ENCODE measurements at regions not wholly inside any gene's neighbourhood (a gene's known extent, or its start where the extent isn't known, plus 50 kb on each side); places are given as distances from the start of the nearest gene placed in this dataset.

DNA sequence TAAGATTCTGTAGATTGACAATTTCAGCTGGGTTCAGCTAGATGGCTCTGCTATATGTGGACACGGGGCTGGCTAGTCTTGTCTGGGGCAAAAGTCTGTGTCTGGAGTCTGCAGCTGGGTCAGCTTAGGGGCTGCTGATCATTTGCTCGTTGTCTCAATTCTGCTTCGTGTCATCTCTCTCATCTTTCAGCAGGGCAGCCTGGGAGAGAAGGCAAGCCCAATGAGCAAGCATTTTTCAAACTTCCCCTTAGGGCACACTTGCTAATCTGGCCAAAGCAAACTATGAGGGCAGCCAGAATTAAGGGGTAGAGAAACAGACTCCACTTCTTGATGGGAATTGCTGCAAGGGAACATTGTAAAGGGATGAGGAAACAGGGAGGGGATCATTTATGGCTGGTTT lies 462.6 kb downstream of the SLC4A3 start:
- DNase-seq (ENCODE audit: low read depth), result no peak

DNA sequence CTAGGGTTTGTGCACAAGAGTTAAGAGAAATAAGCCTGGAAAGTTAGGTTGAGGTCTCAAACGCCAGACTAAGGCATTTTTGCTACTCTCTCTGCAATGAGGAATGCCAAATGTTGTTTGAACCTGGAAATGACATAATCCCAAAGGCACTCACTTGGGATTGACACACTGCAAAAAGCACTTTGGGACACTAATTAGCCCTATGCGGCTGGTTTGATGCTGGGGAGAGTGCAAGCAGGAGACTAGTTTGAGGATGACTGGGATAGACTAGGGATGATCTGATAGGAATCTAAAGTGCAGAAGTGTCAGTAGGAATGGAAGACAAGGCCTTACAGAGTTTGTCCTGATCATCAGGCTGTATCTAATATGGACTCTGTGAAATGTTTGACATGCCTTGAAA lies 469.0 kb downstream of the SLC4A3 start:
- TF ChIP-seq, protein P1, sequence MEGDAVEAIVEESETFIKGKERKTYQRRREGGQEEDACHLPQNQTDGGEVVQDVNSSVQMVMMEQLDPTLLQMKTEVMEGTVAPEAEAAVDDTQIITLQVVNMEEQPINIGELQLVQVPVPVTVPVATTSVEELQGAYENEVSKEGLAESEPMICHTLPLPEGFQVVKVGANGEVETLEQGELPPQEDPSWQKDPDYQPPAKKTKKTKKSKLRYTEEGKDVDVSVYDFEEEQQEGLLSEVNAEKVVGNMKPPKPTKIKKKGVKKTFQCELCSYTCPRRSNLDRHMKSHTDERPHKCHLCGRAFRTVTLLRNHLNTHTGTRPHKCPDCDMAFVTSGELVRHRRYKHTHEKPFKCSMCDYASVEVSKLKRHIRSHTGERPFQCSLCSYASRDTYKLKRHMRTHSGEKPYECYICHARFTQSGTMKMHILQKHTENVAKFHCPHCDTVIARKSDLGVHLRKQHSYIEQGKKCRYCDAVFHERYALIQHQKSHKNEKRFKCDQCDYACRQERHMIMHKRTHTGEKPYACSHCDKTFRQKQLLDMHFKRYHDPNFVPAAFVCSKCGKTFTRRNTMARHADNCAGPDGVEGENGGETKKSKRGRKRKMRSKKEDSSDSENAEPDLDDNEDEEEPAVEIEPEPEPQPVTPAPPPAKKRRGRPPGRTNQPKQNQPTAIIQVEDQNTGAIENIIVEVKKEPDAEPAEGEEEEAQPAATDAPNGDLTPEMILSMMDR (conservative IDR thresholded peaks at IDR 0.05; ENCODE audit: low read depth, low read length), result no peak
- no peak overlapping the region for H3K4me3 ChIP-seq (ENCODE audit: low read depth, low read length)
- no peak for DNase-seq (ENCODE audit: low read depth)

More for the DNA sequence above, 462.6 kb downstream of the SLC4A3 start:
- TF ChIP-seq, protein P1 (conservative IDR thresholded peaks at IDR 0.05; ENCODE audit: low read depth, low read length), result no peak
- no peak overlapping the region for H3K4me3 ChIP-seq (ENCODE audit: low read depth, low read length)

DNA sequence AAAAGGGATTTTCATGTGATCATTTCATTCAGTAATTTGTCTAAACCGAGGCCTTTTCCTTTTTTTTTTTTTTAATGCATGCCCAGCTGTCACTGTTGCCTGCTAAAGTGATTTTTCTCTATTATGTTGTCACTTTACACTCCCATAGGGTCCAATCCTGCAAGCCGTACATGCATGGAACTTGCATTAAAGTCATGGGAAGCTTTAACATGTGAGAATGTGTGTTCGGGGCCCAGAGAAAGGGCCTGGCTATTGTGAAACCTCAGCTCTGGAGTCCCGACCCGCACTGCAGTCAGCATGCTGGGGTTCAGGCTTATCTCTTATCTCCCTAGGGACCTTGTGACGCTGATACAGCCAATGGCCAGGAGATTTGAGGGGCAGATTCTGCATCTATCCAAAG lies 474.6 kb downstream of the SLC4A3 start:
- DNase-seq (ENCODE audit: low read depth), result no peak
- TF ChIP-seq, protein P1 (conservative IDR thresholded peaks at IDR 0.05; ENCODE audit: low read depth, low read length), result no peak
- H3K4me3 ChIP-seq (ENCODE audit: low read depth, low read length), result no peak overlapping the region

DNA sequence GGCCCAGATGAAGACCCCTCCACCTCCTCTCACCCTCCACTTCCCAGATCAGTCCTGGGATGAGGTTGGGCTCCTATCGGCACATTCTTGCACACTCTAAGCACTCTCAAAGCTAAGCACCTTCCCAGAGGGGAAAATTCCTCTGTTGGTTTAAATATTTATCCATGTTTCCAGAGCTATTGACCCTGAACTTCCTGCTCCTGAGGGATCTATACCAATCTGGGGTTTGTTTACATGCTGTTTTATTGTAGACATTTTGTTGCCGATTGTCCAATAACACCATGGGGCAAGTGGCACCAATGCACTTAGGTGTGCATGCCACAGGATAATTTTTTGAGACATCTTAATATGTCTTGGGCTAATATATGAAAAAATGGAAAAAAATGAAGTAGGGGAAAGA lies 476.2 kb downstream of the SLC4A3 start:
- no peak overlapping the region for H3K4me3 ChIP-seq (ENCODE audit: low read depth, low read length)
- TF ChIP-seq, protein P1 (conservative IDR thresholded peaks at IDR 0.05; ENCODE audit: low read depth, low read length), result no peak
- no peak for DNase-seq (ENCODE audit: low read depth)

DNA sequence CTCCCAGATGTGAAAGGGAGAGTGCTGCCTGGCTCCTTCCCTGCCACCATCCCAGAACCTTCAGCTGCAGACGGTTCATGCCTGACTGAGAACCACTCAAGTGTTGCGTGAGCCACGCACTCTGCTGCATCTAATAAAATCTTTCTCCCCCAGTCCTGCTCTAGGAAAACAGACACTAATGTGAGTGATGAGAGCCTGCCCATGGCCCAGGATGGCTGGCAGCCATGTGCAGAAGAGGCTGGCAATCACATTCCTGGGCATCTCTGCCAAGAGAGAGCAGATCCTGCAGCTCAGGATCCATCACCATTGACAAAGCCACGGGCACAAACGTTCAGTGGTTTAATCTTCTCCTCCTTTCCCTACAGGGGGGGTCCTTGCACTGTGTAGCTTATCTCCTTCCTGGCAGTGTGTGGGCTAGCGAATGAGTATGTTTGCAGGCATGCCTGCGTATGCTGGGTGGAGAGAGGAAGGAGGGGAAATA lies 477.5 kb downstream of the SLC4A3 start:
- TF ChIP-seq, protein P1 (conservative IDR thresholded peaks at IDR 0.05; ENCODE audit: low read depth, low read length), result peak; percentile 84
- H3K4me3 ChIP-seq (ENCODE audit: low read depth, low read length), result no peak overlapping the region
- DNase-seq (ENCODE audit: low read depth), result peak; percentile 94

DNA sequence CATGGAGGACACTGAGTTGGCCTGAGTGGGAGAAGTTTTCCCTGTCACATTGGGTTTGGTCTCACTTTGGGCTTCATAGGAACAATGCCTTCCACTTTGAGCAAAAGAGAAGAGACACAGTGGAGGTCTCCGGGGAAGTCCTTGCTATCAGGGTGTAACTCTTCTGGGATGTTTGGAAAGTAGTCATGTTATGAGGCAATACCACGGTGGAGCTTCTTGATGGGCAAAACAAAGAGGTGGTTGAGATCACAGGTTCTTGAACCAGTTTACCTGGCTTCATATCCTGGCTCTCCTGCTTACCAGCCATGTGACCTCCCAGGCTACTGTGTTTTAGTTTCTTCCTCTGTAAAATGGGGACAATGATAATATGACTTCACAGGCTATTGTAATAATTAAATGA lies 478.6 kb downstream of the SLC4A3 start:
- TF ChIP-seq, protein P1 (conservative IDR thresholded peaks at IDR 0.05; ENCODE audit: low read depth, low read length), result no peak
- H3K4me3 ChIP-seq (ENCODE audit: low read depth, low read length), result no peak overlapping the region
- no peak for DNase-seq (ENCODE audit: low read depth)

DNA sequence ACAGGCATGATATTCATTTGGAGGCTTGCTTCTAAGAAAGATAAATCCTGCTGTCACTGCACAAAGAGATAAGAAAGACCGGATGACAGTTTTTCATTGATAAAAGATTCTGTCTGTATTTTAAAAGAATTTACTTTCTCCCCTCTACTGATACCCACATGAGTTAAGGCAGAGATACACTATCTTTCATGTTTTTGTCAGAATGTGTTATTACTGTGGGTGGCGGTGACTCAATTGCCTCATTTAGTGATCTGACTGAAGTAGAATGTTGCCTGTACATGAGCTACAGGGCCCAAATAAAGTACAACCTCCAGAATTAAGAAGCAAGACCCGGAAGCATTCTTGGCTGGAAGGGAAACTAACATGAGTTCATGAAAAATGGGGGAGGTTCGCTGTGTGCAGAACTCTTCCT lies 480.0 kb downstream of the SLC4A3 start:
- no peak for DNase-seq (ENCODE audit: low read depth)
- TF ChIP-seq, protein P1 (conservative IDR thresholded peaks at IDR 0.05; ENCODE audit: low read depth, low read length), result no peak
- no peak overlapping the region for H3K4me3 ChIP-seq (ENCODE audit: low read depth, low read length)

Data from choroid plexus epithelial cell (primary cell).